Activated B cell treated with CpG ODN at 0.5 μM for 24 hours (primary cell): ENCODE measurements at regions not wholly inside any gene's neighbourhood (a gene's known extent, or its start where the extent isn't known, plus 50 kb on each side); places are given as distances from the start of the nearest gene placed in this dataset.

Experiments
- ATAC-seq: fragments of 200-7000 bp; cut with Tn5 transposase; one replicate; pipeline ENCODE4 v1.10.0; 2021; ENCODE audit warnings: low read depth, mild to moderate bottlenecking, moderate library complexity
- CTCF ChIA-PET: fragments of 350-600 bp; sonication (Branson Sonifier 250); formaldehyde crosslinking; loops from one replicate; lab custom pipeline; 2021; ENCODE audit warnings: antibody characterized with exemption; lab: Charles Lee
- POLR2A ChIA-PET: fragments of 350-600 bp; sonication (Branson Sonifier 250); formaldehyde crosslinking; loops from one replicate; lab custom pipeline; 2021; ENCODE audit warnings: antibody characterized with exemption; lab: Charles Lee
- DNase-seq: peaks from one replicate; pipeline ENCODE4 v3.0.0; 2022
- H3K27ac Mint-ChIP-seq: one replicate; pipeline ENCODE4 v1.8.0; 2020; ENCODE audit warnings: mixed read lengths
- H3K27me3 Mint-ChIP-seq: one replicate; pipeline ENCODE4 v1.8.0; 2021; ENCODE audit warnings: mixed read lengths
- H3K36me3 Mint-ChIP-seq: one replicate; pipeline ENCODE4 v1.8.0; 2021; ENCODE audit warnings: low read depth, mixed read lengths
- H3K4me1 Mint-ChIP-seq: one replicate; pipeline ENCODE4 v1.8.0; 2021; ENCODE audit warnings: mixed read lengths
- H3K4me3 Mint-ChIP-seq: one replicate; pipeline ENCODE4 v1.8.0; 2020; ENCODE audit warnings: mild to moderate bottlenecking, mixed read lengths
- H3K9me3 Mint-ChIP-seq: one replicate; pipeline ENCODE4 v1.8.0; 2020; ENCODE audit warnings: mixed read lengths
- CTCF ChIP-seq: fragments of 200-600 bp; IDR thresholded peaks from one replicate; pipeline ENCODE4 v1.8.0; 2022; ENCODE audit warnings: antibody characterized with exemption, mild to moderate bottlenecking
- intact Hi-C: fragments of 100-400 bp; cut with micrococcal nuclease; formaldehyde crosslinking; loops from one replicate; pipeline ENCODE4 v1.15.1; 2024

GRCh38 chr3:45337839-45338470 is 50.4 kb upstream of the LARS2 start:
- no peak for TF ChIP-seq CTCF
- Mint-ChIP-seq H3K4me3 (no peak overlapping the region), H3K9me3 (no peaks in the 10 kb centered on the region), H3K36me3 (no peaks in the 10 kb centered on the region), H3K4me1 (no peaks in the 10 kb centered on the region), H3K27ac (no peak overlapping the region), H3K27me3 (peaks cover 30% of the 10 kb centered on the region)
- ATAC-seq = no peak
- CTCF ChIA-PET = no interaction called here
- intact Hi-C loops = no loop called here
- DNase-seq = no peak
- POLR2A ChIA-PET = no interaction called here
